ENCODE measurements at regions not wholly inside any gene's neighbourhood (a gene's known extent, or its start where the extent isn't known, plus 50 kb on each side); places are given as distances from the start of the nearest gene placed in this dataset.

DNA sequence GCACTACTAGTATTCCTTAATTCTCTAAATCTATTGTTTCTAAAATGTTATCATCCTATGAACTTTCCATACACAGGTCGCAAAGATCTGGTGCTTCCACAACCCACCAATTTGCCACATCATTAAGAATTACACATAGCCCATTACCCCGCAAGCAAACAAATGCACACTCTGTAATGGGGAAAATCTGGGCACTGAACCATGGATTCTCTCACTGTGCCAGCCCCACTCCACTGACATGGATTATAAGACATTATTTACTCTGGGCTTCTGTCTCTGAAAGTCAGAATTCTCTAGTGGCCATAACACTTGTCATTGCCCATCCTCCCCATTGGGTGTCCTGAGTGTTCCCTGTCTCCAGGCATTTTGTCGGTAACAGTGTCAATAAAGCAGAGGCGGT is 537.1 kb downstream of the EPHA4 start:
- DNase-seq: no peak

- no peak for DNase-seq
Measured at GRCh38 chr2:221042926-221043325, 529.2 kb downstream of the EPHA4 start.

- DNase-seq: no peak
Measured at GRCh38 chr2:221044781-221045180, 527.3 kb downstream of the EPHA4 start.

GRCh38 chr2:221050020-221050795 is 521.9 kb downstream of the EPHA4 start:
- DNase-seq: no peak

DNA sequence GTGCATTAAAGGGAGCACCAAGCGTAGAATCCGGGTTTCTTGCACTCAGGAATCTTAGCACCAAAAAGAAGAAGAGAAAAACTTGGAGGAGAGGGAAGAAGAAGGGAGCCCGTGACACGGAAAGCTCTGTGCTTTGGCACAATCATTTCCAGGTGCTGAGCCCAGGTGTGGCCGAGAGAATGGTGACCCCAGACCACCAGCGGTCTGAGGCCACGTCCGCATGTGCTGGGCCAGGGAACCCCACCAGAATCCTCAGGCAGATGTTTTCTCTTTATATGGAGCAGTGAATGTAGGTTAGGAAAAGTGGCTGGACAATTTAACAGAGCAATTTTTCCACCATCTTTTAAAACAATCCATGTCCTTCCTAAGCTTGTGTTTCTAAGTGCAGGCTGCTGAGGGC is 520.9 kb downstream of the EPHA4 start:
- no peak for DNase-seq

GRCh38 chr2:221060376-221060775 is 511.7 kb downstream of the EPHA4 start:
- no peak for DNase-seq

DNA sequence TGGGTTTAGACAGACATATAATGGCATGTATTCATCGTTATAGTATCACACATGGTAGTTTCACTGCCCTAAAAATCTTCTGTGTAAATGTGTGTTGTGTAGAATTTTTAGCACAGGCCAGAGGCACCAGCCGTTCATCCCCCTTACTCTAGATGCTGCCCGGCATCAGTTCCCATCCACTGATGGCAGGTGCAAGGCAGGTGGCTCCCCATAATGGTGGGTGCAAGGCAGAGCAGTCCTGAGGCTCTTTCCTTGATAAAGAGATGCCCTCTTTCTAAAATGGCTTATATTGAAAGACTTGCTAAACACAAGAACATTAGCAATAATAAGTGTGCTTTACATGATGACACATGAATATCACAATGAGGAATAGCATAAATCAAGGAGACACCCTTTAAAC is 508.5 kb downstream of the EPHA4 start:
- DNase-seq: no peak

DNA sequence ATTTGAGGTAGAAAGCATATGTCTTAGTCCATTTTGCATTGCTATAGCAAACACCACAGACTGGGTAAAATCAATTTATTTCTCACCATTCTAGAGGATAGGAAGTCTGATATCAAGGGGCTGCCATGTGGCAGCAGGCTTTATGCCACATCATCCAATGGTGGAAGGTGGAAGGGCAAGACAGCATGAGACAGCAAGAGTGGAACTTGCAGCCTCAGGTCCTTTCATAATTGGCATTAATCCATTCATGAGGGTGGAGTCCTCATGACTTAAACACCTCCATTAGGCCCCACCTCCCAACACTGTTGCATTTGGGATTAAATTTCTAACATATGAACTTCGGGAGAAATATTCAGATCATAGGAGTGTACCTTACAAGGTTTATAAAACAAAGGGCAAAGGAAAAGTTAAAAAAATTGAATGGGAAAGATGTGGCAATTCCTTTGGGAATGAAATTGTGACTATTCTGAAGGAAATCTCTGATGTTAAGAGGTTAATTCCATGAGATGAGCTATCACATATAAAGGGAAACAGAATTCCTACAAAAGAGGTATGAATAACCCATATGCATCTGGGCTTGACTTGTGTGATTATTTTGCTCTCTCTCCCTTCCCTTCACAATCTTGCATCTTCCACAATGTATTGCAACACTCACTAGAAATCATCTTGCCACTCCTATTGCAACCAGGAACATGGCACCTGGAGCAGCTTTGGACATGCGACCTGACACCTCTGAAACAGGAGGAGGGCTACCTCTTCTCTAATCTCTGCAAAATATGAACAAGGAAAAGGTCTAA is 507.8 kb downstream of the EPHA4 start:
- DNase-seq: no peak

DNA sequence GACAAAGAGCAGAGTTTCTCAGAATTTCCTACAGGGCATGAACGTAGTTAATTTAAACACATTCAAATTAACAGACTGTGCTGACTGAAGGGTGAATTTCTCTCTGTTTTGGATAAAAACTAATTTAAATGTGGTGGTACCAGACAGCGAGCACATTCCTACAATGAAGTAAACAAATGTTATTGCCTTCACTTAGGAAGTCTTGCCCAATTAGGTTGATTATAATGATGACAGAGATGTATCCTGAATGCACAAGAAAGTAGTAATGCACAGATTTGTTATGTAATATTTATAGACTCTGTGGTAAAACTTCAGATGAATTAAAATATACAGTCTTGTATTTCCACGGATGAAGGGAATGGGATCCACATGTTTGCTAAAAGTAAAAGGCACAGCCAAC is 507.2 kb downstream of the EPHA4 start:
- no peak for DNase-seq

DNA sequence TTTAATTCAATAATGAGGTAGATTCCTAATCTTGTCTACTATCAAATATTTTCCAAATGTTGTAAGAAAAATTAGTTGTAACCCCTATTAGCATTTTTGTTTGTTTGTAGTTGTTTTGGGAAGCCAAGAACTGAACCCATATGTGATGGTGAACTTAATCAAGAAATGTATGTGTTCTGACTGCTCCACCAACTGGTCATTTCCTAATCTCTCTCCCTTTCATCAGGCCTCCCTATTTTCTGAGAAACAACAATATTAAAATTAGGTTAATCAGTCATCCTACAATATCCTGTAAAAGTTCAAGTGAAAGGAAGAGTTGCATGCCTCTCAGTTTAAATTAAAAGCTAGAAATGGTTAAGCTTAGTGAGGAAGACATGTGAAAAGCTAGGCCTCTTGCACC is 504.0 kb downstream of the EPHA4 start:
- DNase-seq: no peak

DNA sequence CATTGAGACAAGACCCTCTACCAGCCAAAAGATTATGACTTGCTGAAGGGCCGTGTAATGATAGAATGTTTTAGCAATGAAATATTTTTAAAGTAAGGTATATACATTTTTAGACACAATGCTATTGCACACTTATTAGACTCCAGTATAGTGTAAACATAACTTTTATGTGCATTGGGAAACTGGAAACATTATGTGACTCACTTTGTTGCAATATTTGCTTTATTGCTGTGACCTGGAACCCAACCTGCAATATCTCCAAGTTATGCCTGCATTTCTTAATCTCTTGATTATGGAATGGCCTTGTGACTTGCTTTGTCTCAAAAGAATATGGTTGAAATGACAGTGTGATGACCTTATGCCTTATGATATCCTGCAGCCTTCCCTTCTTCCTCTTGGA is 502.0 kb downstream of the EPHA4 start:
- DNase-seq: no peak

GRCh38 chr2:221073326-221074049 is 498.6 kb downstream of the EPHA4 start:
- DNase-seq: no peak

- DNase-seq: no peak
Measured at GRCh38 chr2:221074238-221074637, 497.9 kb downstream of the EPHA4 start.

DNA sequence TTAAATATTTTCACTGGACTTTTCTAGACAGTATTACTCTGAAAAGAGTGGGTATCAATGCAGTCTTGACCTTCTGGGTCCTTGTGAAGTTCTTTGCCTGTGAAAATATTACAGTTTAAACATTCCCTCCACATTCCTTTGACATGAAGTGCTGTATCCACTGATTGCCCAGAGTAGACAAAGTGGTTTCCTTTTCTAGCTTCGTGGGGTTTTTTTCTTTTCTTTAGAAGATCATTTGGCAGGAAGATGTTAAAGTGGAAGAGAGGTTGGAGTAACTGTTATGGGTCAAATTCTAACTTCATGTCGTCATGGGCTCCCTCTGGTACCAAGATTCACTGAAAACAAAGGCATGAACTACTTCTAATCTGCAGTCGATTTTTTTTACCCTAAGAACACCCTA is 496.9 kb downstream of the EPHA4 start:
- no peak for DNase-seq

GRCh38 chr2:221077251-221077650 is 494.9 kb downstream of the EPHA4 start:
- no peak for DNase-seq

GRCh38 chr2:221077799-221078198 is 494.3 kb downstream of the EPHA4 start:
- no peak for DNase-seq

- no peak for DNase-seq
Measured at GRCh38 chr2:221085341-221085900, 486.7 kb downstream of the EPHA4 start.

- DNase-seq: no peak
Measured at GRCh38 chr2:221085936-221086335, 486.2 kb downstream of the EPHA4 start.

DNA sequence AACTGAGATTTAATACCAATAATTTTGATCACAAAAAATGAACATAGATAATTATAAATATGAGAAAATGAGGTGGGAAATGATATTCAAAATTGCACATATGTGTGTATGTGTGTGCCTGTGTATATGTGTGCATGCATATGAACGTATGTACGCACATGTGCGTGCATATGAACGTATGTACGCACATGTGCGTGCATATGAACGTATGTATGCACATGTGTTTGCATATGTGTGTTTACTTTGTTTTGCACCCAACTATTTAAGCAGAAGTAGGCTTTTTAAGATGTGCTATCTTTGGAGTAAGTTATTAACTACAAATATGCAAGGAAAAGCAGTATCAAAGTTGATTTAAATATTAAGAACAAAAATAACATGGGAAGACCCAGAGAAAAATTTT is 484.3 kb downstream of the EPHA4 start:
- DNase-seq: no peak

- no peak for DNase-seq
Measured at GRCh38 chr2:221088506-221088905, 483.6 kb downstream of the EPHA4 start.

DNA sequence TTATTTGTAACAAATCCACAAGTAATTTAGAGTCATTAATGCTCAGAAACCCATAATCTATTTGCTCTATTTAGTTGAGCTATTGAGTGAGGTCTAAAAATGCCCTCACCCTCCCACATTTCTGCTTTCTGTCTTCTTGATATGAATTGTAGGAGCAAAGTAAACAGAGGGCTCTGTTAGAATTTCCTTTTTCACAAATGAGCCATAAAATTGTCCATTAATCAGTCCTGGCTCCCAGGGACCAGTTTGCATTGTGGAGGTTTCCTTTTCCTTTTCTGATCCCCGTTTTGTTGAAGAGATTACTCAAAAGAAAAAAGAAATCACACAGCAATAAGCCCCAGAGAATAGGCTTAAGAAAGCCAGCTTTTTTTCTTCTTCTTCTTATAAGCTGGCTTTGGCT is 476.7 kb downstream of the EPHA4 start:
- DNase-seq: no peak

DNA sequence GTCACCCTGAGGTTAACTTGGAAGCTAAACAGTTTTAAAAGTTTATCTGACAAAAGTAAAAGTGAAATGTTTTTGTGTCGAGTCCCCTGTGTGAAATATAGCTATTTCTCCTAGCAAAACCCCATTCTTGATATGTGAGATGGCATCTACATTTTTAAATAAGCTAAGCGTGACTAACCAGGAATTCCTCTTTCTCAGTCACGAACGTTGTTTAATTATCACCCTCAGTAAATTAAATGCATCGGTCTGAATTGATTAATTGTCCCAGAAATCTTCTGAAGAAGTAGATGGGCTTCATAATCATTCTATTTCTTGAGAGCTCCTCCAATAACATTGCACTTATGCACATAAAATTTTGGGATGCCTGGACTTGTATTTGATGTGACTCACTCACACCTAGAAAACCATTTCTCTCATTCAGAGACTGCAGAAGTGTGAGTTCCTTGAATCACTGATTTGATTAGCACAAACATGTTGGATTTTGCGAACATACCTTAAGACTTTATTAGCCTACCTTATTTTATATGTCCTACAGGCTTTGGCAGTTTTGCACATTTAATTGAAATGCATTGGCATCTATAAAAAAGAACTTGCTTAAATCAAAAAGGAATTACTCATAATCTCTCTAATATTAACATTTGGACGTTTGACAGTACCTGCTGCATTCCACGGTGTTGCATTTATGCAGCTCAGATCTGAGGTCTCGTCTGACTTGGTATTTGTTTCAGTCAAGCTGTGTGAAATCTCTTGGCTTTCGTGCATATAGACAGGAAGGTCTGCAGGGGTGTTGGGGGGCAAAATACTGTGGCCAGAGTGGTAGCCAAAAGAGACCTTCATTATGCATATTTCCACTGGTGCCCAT is 475.2 kb downstream of the EPHA4 start:
- DNase-seq: no peak

- no peak for DNase-seq
Measured at GRCh38 chr2:221097568-221097915, 474.6 kb downstream of the EPHA4 start.

All from activated CD4-positive, alpha-beta T cell treated with anti-CD3 and anti-CD28 coated beads for 1 hour (primary cell).